Dedifferentiated amniotic fluid mesenchymal stem cell (primary cell): ENCODE measurements at regions not wholly inside any gene's neighbourhood (a gene's known extent, or its start where the extent isn't known, plus 50 kb on each side); places are given as distances from the start of the nearest gene placed in this dataset.
A peak's percentile ranks its signal among the peaks of the same experiment; 100 is the strongest.
"Not testable (repeated sequence)": the region's sequence is repeated elsewhere in the genome, so short reads cannot be mapped to it uniquely, and the experiment has no call there.

Experiments used
- DNase-seq: peaks from one replicate; pipeline ENCODE4 v3.0.0-alpha.2; 2016; ENCODE audit errors: extremely low spot score

- DNase-seq = no peak
Observed at GRCh38 chr4:155468282-155468681, 91.5 kb upstream of the MAP9 start.

DNA sequence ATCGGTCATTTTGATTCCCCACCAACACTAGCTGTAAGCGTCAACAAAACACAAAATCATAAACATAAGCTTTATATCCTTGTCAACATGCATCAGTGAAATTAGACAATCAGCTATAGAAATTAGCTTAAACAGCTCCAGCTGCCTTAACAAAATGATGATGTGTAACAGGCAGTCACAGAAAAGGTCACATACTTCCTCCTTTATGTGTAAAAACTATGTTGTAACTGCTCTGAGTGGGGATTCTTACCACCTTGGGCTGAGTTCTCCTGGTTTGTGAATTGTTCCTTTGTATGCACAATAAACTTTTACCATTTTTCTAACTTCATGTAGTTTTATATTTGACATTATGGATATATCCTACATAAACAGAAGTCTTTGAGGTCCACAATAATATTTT, 73.9 kb upstream of the MAP9 start:
- DNase-seq = no peak

DNA sequence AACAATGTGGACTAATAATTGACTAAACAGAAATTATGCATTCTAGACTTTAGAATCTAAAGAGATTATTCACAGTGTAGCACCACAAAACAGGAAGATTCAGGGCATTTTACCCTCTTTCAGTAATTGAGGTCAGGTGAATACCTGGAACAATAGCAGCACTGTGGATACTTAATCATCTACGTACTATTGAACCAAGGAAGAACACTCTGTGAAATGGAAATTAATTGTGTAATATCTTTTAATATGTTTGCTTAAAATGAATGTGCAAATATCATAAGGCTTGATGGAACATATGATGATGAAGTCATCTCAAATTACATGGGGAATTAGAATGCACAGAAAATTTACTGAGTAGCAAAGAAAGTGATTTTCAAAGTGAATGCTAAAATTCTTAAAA, 68.5 kb upstream of the MAP9 start:
- DNase-seq = no peak

- DNase-seq = no peak
Observed at GRCh38 chr4:155444721-155445120, 68.0 kb upstream of the MAP9 start.

DNA sequence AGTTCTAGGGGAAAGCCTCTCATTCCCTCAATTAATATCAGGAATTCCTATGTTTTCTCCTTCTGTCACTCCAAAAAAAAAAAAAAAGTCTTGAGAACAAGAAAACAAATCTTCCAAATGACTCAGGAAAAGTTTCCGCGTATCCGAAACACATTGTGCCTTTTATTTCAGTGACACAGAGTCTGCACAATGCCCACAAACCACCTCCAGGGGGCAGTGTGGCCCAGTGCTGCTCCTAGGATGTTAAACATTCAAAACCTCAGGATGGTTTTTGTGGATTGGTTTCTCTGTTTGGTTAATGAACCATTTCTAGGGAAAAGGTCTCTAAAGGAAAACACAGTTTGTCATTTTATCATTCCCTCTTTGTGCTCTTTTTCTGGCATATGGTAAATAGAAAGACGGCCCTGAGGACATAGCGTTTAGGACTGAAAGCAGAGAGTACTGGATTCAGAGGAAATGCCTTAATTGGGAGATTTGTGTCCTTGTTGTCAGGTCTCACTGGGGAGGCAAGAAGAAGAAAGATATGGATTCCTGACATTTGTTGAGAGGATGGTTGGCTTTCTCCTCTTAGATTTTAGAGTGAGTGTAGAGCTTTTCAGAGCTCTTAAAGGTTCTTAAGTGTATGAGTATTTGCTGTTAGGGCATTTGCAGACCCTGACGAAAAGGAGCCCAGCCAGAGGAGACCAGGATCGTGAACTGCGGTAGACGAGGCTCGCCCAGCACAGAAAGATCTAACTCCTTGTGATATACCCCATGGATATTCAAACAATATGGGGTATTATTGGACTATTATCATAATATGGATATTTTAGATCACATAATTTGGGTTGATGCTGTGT, 65.7 kb upstream of the MAP9 start:
- DNase-seq = peak; percentile 80

DNA sequence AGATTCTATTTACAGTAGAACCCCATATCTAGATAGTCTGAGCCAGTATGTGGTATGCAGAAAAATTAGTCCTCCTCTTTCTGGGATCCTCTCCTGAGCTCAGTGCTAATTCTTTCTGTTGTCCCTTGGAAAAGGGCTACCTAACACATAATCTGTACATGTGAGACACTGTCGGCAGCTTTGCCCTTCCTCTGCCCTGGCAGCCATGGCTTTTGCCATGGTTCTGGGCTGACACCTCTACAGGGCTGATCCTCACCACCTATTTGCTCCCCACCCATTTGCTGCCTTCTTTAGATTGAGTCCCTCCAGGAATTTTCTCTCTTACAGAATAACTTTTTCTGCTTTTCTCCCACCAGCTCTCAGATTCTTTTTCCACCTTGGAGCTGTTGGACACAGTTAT, 64.7 kb upstream of the MAP9 start:
- DNase-seq = no peak

- DNase-seq = not testable (repeated sequence)
Observed at GRCh38 chr4:155439760-155440159, 63.0 kb upstream of the MAP9 start.

DNA sequence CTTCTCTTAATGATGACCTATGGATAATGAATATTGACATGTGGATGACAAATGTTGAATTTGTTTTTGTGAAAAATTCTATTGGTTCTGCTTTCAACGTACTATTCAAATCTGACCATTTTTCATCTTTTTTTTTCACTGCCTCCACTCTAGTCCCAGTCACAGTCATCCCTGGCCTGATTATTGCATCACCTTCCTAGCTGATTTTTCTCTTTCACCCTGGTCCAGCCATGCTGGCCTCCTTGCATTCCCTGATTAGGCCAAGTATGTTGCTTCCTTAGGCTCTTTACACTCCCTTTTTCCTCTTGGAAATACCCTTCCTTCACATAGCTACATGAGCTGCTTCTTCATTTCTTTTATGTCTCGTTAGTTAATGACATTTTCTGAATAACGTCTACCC, 58.1 kb upstream of the MAP9 start:
- no peak for DNase-seq

DNA sequence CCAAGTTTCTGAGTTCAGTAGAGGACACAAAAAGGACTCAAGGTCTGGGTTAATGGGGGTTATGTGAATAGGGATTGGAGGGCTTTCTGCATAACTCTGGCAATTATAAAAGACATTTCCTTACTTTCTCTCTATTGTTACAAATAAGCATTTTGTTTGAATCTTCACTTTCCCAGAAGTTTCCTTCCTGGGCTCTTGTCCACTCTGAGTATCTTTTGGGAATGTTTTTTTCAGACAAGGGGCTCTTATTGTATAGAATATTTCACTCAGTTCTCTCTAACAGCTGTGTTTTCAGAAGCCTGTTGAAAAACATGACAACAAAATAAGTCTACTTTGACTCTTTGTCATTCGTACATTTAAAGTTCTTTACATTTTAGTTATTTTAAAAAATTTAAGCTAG, 57.6 kb upstream of the MAP9 start:
- no peak for DNase-seq

- DNase-seq = no peak
Observed at GRCh38 chr4:155433636-155434360, 57.0 kb upstream of the MAP9 start.

GRCh38 chr4:155430895-155431795, 54.4 kb upstream of the MAP9 start:
- no peak for DNase-seq

DNA sequence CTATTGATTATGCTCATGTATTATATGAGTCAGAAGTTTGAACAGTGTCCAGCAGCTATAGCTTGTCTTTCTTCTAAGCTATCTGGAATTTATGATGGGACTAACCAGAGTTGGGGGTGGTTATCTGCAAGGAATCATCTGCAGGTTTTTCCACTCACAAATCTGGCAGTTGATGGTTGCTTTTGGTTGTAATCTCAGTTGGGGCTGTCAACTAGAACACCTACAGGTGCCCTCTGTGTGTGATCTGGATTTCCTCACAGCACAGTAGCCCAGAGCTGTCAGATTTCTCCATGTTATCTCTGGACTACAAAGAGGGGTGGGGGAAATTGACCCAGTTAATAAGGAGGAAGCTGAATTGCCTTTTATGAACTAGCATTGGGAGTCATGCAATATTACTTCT, 51.4 kb upstream of the MAP9 start:
- no peak for DNase-seq

DNA sequence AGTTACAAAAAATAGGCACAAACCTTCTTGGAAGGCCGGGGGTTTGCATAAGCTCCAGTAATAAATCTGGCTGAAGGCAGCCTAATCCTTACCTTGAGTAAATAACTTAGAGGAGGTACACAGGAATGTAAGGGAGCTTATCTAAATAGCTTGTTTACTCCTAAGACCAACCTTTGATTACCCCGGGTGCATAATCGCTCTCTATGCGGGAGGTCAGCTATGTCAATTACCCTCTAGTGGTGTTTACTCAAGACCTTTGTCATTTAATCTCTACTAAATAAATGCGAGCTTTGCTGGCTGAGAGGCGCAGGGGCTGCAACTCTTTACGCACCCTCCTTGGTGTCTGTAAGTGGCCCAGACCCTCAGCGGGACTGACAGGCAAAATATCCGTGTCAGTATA, 50.2 kb upstream of the MAP9 start:
- DNase-seq = no peak
